Neural cell (in vitro differentiated cells): ENCODE measurements at regions not wholly inside any gene's neighbourhood (a gene's known extent, or its start where the extent isn't known, plus 50 kb on each side); places are given as distances from the start of the nearest gene placed in this dataset.

ENCODE experiments used
- H2AFZ ChIP-seq: fragments of 200-600, 300-800 bp; sonication (generic), shearing (Covaris generic); 2 replicates; pipeline ENCODE4 v1.6.0; 2014; ENCODE audit warnings: low read depth, mild to moderate bottlenecking, antibody characterized with exemption, low read length, moderate library complexity
- H3F3A ChIP-seq: fragments of 200-600 bp; shearing (Covaris generic); 2 replicates; pipeline ENCODE4 v1.6.1; 2016; ENCODE audit warnings: mild to moderate bottlenecking, moderate library complexity, mixed read lengths, antibody characterized with exemption, low read length; ENCODE audit not compliant: insufficient read depth, poor library complexity, severe bottlenecking
- H3K27ac ChIP-seq: fragments of 200-600, 300-800 bp; sonication (generic), shearing (Covaris generic); 2 replicates; pipeline ENCODE4 v1.5.1; 2014; ENCODE audit warnings: mild to moderate bottlenecking, low read length, moderate library complexity
- H3K27me3 ChIP-seq: fragments of 300-800, 200-600 bp; sonication (generic), shearing (Covaris generic); 2 replicates; pipeline ENCODE4 v1.6.0; 2014; ENCODE audit warnings: mild to moderate bottlenecking, low read depth, low read length, moderate library complexity; ENCODE audit not compliant: insufficient read depth
- H3K36me3 ChIP-seq: fragments of 300-800, 200-600 bp; sonication (generic), shearing (Covaris generic); 2 replicates; pipeline ENCODE4 v1.5.1; 2014; ENCODE audit warnings: mild to moderate bottlenecking, antibody characterized with exemption, low read length, moderate library complexity; ENCODE audit not compliant: insufficient read depth
- H3K4me2 ChIP-seq: fragments of 300-800, 200-600 bp; sonication (generic), shearing (Covaris generic); 2 replicates; pipeline ENCODE4 v1.6.0; 2014; ENCODE audit warnings: mild to moderate bottlenecking, low read length
- H3K4me3 ChIP-seq: fragments of 300-800, 200-600 bp; sonication (generic), shearing (Covaris generic); 2 replicates; pipeline ENCODE4 v1.5.1; 2014; ENCODE audit warnings: mild to moderate bottlenecking, low read length, moderate library complexity
- H3K79me2 ChIP-seq: fragments of 200-600 bp; shearing (Covaris generic); replicated peaks from 2 replicates; pipeline ENCODE4 v1.6.0; 2014; ENCODE audit warnings: mild to moderate bottlenecking, low read length, moderate library complexity; ENCODE audit not compliant: insufficient read depth
- H3K9ac ChIP-seq: fragments of 300-800, 200-600 bp; sonication (generic), shearing (Covaris generic); 2 replicates; pipeline ENCODE4 v1.6.1; 2016; ENCODE audit warnings: mild to moderate bottlenecking, low read length, mixed read lengths
- H3K9me2 ChIP-seq: fragments of 200-600 bp; shearing (Covaris generic); 2 replicates; pipeline ENCODE4 v1.6.1; 2016; ENCODE audit warnings: mild to moderate bottlenecking, low read length, mixed read lengths; ENCODE audit not compliant: insufficient read depth
- H3K9me3 ChIP-seq: fragments of 200-600, 300-800 bp; sonication (generic), shearing (Covaris generic); 2 replicates; pipeline ENCODE4 v1.6.1; 2016; ENCODE audit warnings: mild to moderate bottlenecking, mixed run types, low read length, moderate library complexity, mixed read lengths
- H4K20me1 ChIP-seq: fragments of 200-600 bp; shearing (Covaris generic); 2 replicates; pipeline ENCODE4 v1.6.1; 2016; ENCODE audit warnings: mild to moderate bottlenecking, mixed run types; ENCODE audit not compliant: insufficient read depth
- CTCF ChIP-seq: fragments of 450-650 bp; IDR thresholded peaks from 2 replicates; pipeline ENCODE4 v1.5.1; 2014; ENCODE audit warnings: antibody characterized with exemption, mild to moderate bottlenecking, moderate library complexity; ENCODE audit not compliant: poor library complexity, severe bottlenecking
- EP300 ChIP-seq: fragments of 450-650 bp; conservative IDR thresholded peaks from 2 replicates; pipeline ENCODE4 v1.6.1; 2014; ENCODE audit warnings: antibody characterized with exemption, mild to moderate bottlenecking, moderate library complexity; ENCODE audit not compliant: poor library complexity, severe bottlenecking
- EZH2 ChIP-seq: fragments of 200-600, 300-800 bp; shearing (Covaris generic), sonication (generic); IDR thresholded peaks from 2 replicates; pipeline ENCODE4 v1.6.1; 2014; ENCODE audit warnings: antibody characterized with exemption, low read length, borderline replicate concordance, mild to moderate bottlenecking; ENCODE audit not compliant: insufficient read depth, poor library complexity, severe bottlenecking
- MXI1 ChIP-seq: fragments of 450-650 bp; conservative IDR thresholded peaks from 2 replicates; pipeline ENCODE4 v1.6.1; 2014; ENCODE audit warnings: antibody characterized with exemption, mild to moderate bottlenecking; ENCODE audit not compliant: poor library complexity, severe bottlenecking
- POLR2AphosphoS5 ChIP-seq: IDR thresholded peaks from 2 replicates; pipeline ENCODE4 v1.6.1; 2012
- RAD21 ChIP-seq: fragments of 450-650 bp; conservative IDR thresholded peaks from 2 replicates; pipeline ENCODE4 v1.6.1; 2014; ENCODE audit warnings: antibody characterized with exemption, mild to moderate bottlenecking, moderate library complexity
- REST ChIP-seq: IDR thresholded peaks from 2 replicates; pipeline ENCODE4 v1.6.1; 2012; ENCODE audit warnings: borderline replicate concordance
- SMC3 ChIP-seq: fragments of 450-650 bp; conservative IDR thresholded peaks from 2 replicates; pipeline ENCODE4 v1.6.1; 2014; ENCODE audit warnings: antibody characterized with exemption, mild to moderate bottlenecking, moderate library complexity; ENCODE audit not compliant: poor library complexity
- TAF1 ChIP-seq: IDR thresholded peaks from 2 replicates; pipeline ENCODE4 v1.6.1; 2012; ENCODE audit warnings: low read depth

GRCh38 chr9:11713077-11713476 is 980.1 kb upstream of the TYRP1 start:
- Histone ChIP-seq H3K9ac (no peak overlapping the region), H3K36me3 (no peaks in the 10 kb centered on the region), H3K79me2 (no peaks in the 10 kb centered on the region), H3K27me3 (no peaks in the 10 kb centered on the region), H3K27ac (no peak overlapping the region), H3K9me3 (no peaks in the 10 kb centered on the region), H3K9me2 (no peaks in the 10 kb centered on the region), H3K4me3 (no peak overlapping the region), H2AFZ (no peak overlapping the region), H3F3A (no peaks in the 10 kb centered on the region), H4K20me1 (no peaks in the 10 kb centered on the region), H3K4me2 (no peak overlapping the region)
- TF ChIP-seq RAD21 (no peak), TAF1 (no peak), POLR2AphosphoS5 (no peak), SMC3 (no peak), EP300 (no peak), EZH2 (no peak), MXI1 (no peak), CTCF (no peak), REST (no peak)

- H3F3A ChIP-seq: no peaks in the 10 kb centered on the region
- H3K4me2 ChIP-seq: no peak overlapping the region
- no peaks in the 10 kb centered on the region for H3K27me3 ChIP-seq
- H4K20me1 ChIP-seq: no peaks in the 10 kb centered on the region
- H3K9me2 ChIP-seq: no peaks in the 10 kb centered on the region
- H3K4me3 ChIP-seq: no peak overlapping the region
- H3K9me3 ChIP-seq: no peaks in the 10 kb centered on the region
- no peak overlapping the region for H3K9ac ChIP-seq
- no peak overlapping the region for H3K27ac ChIP-seq
- H2AFZ ChIP-seq: no peak overlapping the region
- no peaks in the 10 kb centered on the region for H3K79me2 ChIP-seq
- no peaks in the 10 kb centered on the region for H3K36me3 ChIP-seq
- TF ChIP-seq SMC3 (no peak), MXI1 (no peak), TAF1 (no peak), EZH2 (no peak), REST (no peak), CTCF (no peak), POLR2AphosphoS5 (no peak), EP300 (no peak), RAD21 (no peak)
Observed at GRCh38 chr9:11722957-11723356, 970.2 kb upstream of the TYRP1 start.
